A673 (cell line): ENCODE measurements at regions not wholly inside any gene's neighbourhood (a gene's known extent, or its start where the extent isn't known, plus 50 kb on each side); places are given as distances from the start of the nearest gene placed in this dataset.

ENCODE experiments used
- BruUV-seq: library from RNA; stranded (reverse); fragments of 400-500 nt; replicated peaks from 2 replicates; lab custom pipeline; 2021; lab: Mats Ljungman, UMichigan
- CTCF ChIA-PET: fragments of 300-600 bp; sonication (Branson Sonifier 250); formaldehyde crosslinking; loops from one replicate; lab custom pipeline; 2022; ENCODE audit warnings: antibody characterized with exemption; lab: Charles Lee
- POLR2A ChIA-PET: fragments of 300-600 bp; sonication (Branson Sonifier 250); formaldehyde crosslinking; loops from one replicate; lab custom pipeline; 2022; ENCODE audit warnings: antibody characterized with exemption; ENCODE audit not compliant: low non-redundant PET; lab: Charles Lee
- DNase-seq: peaks from one replicate; pipeline ENCODE4 v3.0.0-alpha.2; 2015; ENCODE audit warnings: low spot score
- H3K27ac ChIP-seq: fragments of 200-600 bp; sonication (generic); 2 replicates; pipeline ENCODE4 v1.5.1; 2016; ENCODE audit warnings: mixed run types, low read depth, mild to moderate bottlenecking, mixed read lengths, antibody characterized with exemption, low read length; ENCODE audit not compliant: poor library complexity, severe bottlenecking
- H3K27me3 ChIP-seq: fragments of 200-600 bp; sonication (generic); replicated peaks from 2 replicates; pipeline ENCODE4 v1.6.1; 2017; ENCODE audit warnings: mixed run types, low read depth, mild to moderate bottlenecking, mixed read lengths, antibody characterized with exemption, low read length; ENCODE audit not compliant: insufficient read depth, poor library complexity
- H3K36me3 ChIP-seq: fragments of 200-600 bp; sonication (generic); 2 replicates; pipeline ENCODE4 v1.6.1; 2016; ENCODE audit warnings: mixed run types, mild to moderate bottlenecking, mixed read lengths, antibody characterized with exemption, low read length; ENCODE audit not compliant: insufficient read depth, poor library complexity, severe bottlenecking
- H3K4me1 ChIP-seq: fragments of 200-600 bp; sonication (generic); 2 replicates; pipeline ENCODE4 v1.6.1; 2017; ENCODE audit warnings: mixed run types, mild to moderate bottlenecking, mixed read lengths, antibody characterized with exemption, low read length; ENCODE audit not compliant: insufficient read depth, poor library complexity, severe bottlenecking
- H3K4me3 ChIP-seq: fragments of 200-600 bp; sonication (generic); 2 replicates; pipeline ENCODE4 v1.5.1; 2016; ENCODE audit warnings: low read depth, mixed run types, mild to moderate bottlenecking, mixed read lengths, low read length; ENCODE audit not compliant: poor library complexity, severe bottlenecking
- H3K9me3 ChIP-seq: fragments of 200-600 bp; sonication (generic); 2 replicates; pipeline ENCODE4 v1.6.1; 2016; ENCODE audit warnings: mixed run types, low read depth, mild to moderate bottlenecking, mixed read lengths, antibody characterized with exemption, low read length; ENCODE audit not compliant: poor library complexity, severe bottlenecking
- CTCF ChIP-seq: fragments of 300-800, 200-600 bp; sonication (generic); conservative IDR thresholded peaks from 2 replicates; pipeline ENCODE4 v1.5.1; 2017; ENCODE audit warnings: low read depth, mild to moderate bottlenecking, antibody characterized with exemption, low read length, moderate library complexity, mixed read lengths
- EZH2 ChIP-seq: fragments of 200-600 bp; sonication (generic); IDR thresholded peaks from 2 replicates; pipeline ENCODE4 v1.6.1; 2017; ENCODE audit warnings: borderline replicate concordance, low read depth, mild to moderate bottlenecking, mixed read lengths, antibody characterized with exemption, low read length; ENCODE audit not compliant: poor library complexity, severe bottlenecking
- intact Hi-C: fragments of 100-400 bp; cut with micrococcal nuclease; formaldehyde crosslinking; loops from one replicate; pipeline ENCODE4 v1.10.0; 2022; ENCODE audit not compliant: unreplicated experiment

DNA sequence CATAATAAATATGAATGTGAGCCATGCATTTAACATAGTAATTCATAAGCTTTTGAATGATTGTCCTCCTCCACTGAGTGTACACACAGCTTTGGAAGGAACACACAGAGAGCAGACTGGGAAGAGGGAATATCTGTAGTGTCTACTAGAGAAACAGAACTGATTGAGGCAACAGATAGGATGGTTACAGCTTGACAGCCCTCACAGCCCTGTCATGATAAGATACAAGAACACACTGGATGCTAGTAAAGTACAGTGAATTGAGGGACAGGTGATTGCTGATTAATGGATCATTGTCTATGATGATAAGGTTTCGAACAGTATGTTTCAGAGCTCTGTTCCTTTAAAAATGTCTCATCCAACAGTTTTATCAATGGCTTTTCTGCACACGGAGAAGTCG is 383.4 kb upstream of the GBE1 start:
- Histone ChIP-seq H3K9me3 (no peaks in the 10 kb centered on the region), H3K4me1 (no peaks in the 10 kb centered on the region), H3K27me3 (no peaks in the 10 kb centered on the region), H3K27ac (no peak overlapping the region), H3K4me3 (no peak overlapping the region), H3K36me3 (no peaks in the 10 kb centered on the region)
- TF ChIP-seq EZH2 (no peak), CTCF (no peak)
- BruUV-seq = no TSS peak
- no peak for DNase-seq
- POLR2A ChIA-PET = no interaction called here
- CTCF ChIA-PET = no interaction called here
- intact Hi-C loops = no loop called here

DNA sequence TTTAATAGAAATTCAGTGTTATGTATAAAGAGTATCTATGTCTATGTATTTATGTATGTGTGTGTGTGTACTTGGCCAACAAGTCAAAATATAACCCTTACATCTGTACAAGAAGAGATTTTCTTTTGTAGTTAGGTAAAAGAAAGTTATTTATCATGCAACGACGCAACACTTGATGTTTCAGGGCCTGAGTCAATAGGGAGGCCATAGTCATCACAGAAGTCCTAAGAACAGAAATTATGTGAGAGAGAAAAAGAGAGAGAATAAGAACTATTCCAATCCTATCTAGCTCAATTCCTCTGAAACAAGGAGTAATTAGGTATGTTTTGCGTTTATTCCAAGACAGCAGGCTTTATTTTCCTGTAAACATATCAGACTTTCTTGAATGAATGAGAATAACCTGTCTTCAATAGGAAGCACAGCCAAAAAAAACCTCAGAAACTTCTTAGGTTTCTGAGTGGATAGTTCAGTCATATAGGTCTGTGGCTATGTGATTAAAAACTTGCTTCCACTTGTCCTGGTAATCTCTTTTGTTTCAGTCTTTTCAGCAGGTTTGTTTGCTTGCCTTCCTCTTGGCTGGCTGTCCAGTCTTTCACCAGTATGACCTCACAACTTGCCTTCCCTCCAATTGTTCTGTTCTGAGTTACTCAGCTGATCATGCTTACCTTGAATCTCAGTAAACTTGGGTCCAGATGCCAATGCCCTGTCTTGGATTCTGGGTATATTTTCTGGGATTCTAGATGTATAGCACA is 382.4 kb upstream of the GBE1 start:
- POLR2A ChIA-PET = no interaction called here
- CTCF ChIA-PET = no interaction called here
- H3K4me1 ChIP-seq = no peaks in the 10 kb centered on the region
- DNase-seq = no peak
- H3K27me3 ChIP-seq = no peaks in the 10 kb centered on the region
- H3K36me3 ChIP-seq = no peaks in the 10 kb centered on the region
- H3K27ac ChIP-seq = no peak overlapping the region
- intact Hi-C loops = no loop called here
- no peak for TF ChIP-seq CTCF
- TF ChIP-seq EZH2 = no peak
- H3K4me3 ChIP-seq = no peak overlapping the region
- no TSS peak for BruUV-seq
- no peaks in the 10 kb centered on the region for H3K9me3 ChIP-seq

DNA sequence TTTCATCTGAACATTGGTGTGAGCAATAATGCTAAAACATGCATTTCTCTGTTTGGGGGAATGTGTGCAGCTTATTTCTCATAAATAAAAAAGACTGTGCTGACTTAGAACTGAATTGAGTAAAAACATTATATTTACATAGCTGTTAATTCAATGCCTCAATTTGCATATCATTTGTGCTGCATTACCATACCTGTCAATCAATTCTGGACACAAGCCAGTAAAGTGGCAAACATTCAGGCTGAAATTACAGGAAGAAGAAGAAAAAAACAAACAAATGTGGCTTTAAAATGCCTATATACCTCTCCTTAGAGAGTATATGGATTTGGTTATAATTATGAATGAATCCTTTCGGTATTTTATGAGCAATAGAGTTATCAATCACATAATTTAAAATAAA is 380.1 kb upstream of the GBE1 start:
- BruUV-seq = no TSS peak
- Histone ChIP-seq H3K4me1 (no peaks in the 10 kb centered on the region), H3K27ac (no peak overlapping the region), H3K27me3 (no peaks in the 10 kb centered on the region), H3K4me3 (no peak overlapping the region), H3K9me3 (no peaks in the 10 kb centered on the region), H3K36me3 (no peaks in the 10 kb centered on the region)
- POLR2A ChIA-PET = no interaction called here
- TF ChIP-seq CTCF = no peak
- TF ChIP-seq EZH2 = no peak
- intact Hi-C loops = no loop called here
- no peak for DNase-seq
- CTCF ChIA-PET = no interaction called here
